ENCODE measurements at regions not wholly inside any gene's neighbourhood (a gene's known extent, or its start where the extent isn't known, plus 50 kb on each side); places are given as distances from the start of the nearest gene placed in this dataset.
A peak's percentile ranks its signal among the peaks of the same experiment; 100 is the strongest.

DNA sequence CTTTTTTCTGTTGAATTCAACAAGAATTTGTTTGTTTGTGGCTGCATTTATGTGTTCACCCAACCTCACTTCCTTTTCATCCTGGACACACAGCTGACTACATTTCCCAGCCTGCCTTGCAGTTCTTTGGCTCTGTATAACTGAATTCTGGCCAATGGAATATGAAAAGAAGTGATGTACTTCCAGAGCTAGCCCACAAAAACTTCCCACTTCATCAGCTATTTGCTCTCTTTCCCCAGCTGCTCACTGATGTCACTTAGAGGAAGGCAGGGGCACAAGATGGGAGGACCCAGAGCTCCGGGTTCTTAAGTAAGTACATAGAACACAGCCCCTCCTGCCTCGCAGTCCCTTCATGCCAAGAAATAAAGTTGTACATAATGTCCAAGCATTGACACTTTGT, 235.0 kb upstream of the FGGY start:
- Histone ChIP-seq H3K9ac (replicated peaks in 1 of 4; ENCODE audit: extremely low read depth in 1 of 4, low read depth in 3 of 4, low read length in 3 of 4) (no peak overlapping the region), H3K4me1 (replicated peaks in 1 of 4; ENCODE audit: control insufficient read depth in 3 of 4, insufficient read depth in 4 of 4, low read length in 3 of 4) (peaks cover 5 to 31% (median 20%) of the 10 kb centered on the region in 4 experiments; a peak in 5 of 7 replicates), H3K79me2 (ENCODE audit: control insufficient read depth in 1 of 2, insufficient read depth in 2 of 2, low read length in 2 of 2) (no peaks in the 10 kb centered on the region), H3K4me2 (ENCODE audit: insufficient read depth in 1 of 2, low read depth in 2 of 2, low read length in 2 of 2) (no peak overlapping the region), H3K18ac (ENCODE audit: extremely low read depth, low read length) (no peak overlapping the region), H3K27me3 (replicated peaks in 1 of 4; ENCODE audit: control insufficient read depth in 3 of 4, extremely low read depth in 1 of 4, insufficient read depth in 3 of 4, low read length in 3 of 4) (no peaks in the 10 kb centered on the region), H3K79me1 (ENCODE audit: low read depth, low read length) (no peaks in the 10 kb centered on the region), H3K4ac (replicated peaks; ENCODE audit: insufficient read length, low read depth, low read length) (no peak overlapping the region), H4K8ac (ENCODE audit: extremely low read depth, insufficient read depth, low read length) (no peak overlapping the region), H3K9me3 (ENCODE audit: insufficient read depth in 2 of 2, low read depth in 1 of 2, low read length in 1 of 2) (no peaks in the 10 kb centered on the region), H3K4me3 (ENCODE audit: extremely low read depth in 1 of 4, insufficient read depth in 2 of 4, low read depth in 3 of 4, low read length in 4 of 4) (no peak overlapping the region), H2BK12ac (ENCODE audit: low read depth, low read length) (no peak overlapping the region), H3K23me2 (ENCODE audit: low read depth, low read length) (peaks cover 2% of the 10 kb centered on the region; the same call in 1 of the 2 replicates), H3K14ac (ENCODE audit: insufficient read length) (no peak overlapping the region), H3K27ac (ENCODE audit: low read depth, low read length) (no peak overlapping the region), H2BK5ac (ENCODE audit: low read depth, low read length) (peak overlapping the region; percentile 29; the same call in 1 of the 2 replicates), H4K91ac (replicated peaks; ENCODE audit: insufficient read length, low read length) (no peak overlapping the region), H3K56ac (replicated peaks; ENCODE audit: insufficient read length, low read depth, low read length) (no peak overlapping the region), H4K20me1 (replicated peaks in 1 of 2; ENCODE audit: control insufficient read depth in 1 of 2, insufficient read depth in 2 of 2, low read length in 2 of 2) (no peaks in the 10 kb centered on the region), H2AK5ac (ENCODE audit: low read depth, low read length) (no peak overlapping the region), H2BK20ac (ENCODE audit: low read length) (peak overlapping the region; percentile 53; the same call in 1 of the 2 replicates), H3K23ac (ENCODE audit: insufficient read length) (no peak overlapping the region), H4K5ac (ENCODE audit: insufficient read length, low read depth, low read length) (no peak overlapping the region), H3K36me3 (ENCODE audit: control insufficient read depth in 2 of 4, insufficient read depth in 4 of 4, low read length in 3 of 4) (no peaks in the 10 kb centered on the region), H2BK120ac (replicated peaks; ENCODE audit: low read depth, low read length) (no peak overlapping the region), H2AFZ (ENCODE audit: low read length) (no peak overlapping the region), H2BK15ac (ENCODE audit: low read length) (no peak overlapping the region)
- no peak for FAIRE-seq
- no peak for DNase-seq (ENCODE audit: low read depth in 1 of 2, low spot score in 2 of 2)
- POLR2A ChIA-PET (ENCODE audit: partially characterized antibody): interaction anchor here (2.1 kb wide), 1 partner anchor 16 kb away, joined by 7 read pairs; no protein-coding TSS in a partner anchor
- TF ChIP-seq SP2 (IDR thresholded peaks at IDR 0.05; ENCODE audit: low read length) (no peak), GTF2F1 (IDR thresholded peaks at IDR 0.05; ENCODE audit: borderline replicate concordance, low read depth, low read length) (no peak), JUN (IDR thresholded peaks at IDR 0.05; ENCODE audit: low read depth, low read length) (no peak), EP300 (IDR thresholded peaks at IDR 0.05; ENCODE audit: borderline replicate concordance in 1 of 2, low read depth in 2 of 2, low read length in 2 of 2) (no peak), POLR2A (IDR thresholded peaks at IDR 0.05; ENCODE audit: control extremely low read depth in 1 of 2, low read depth in 2 of 2, low read length in 2 of 2) (no peak), JUND (IDR thresholded peaks at IDR 0.05; ENCODE audit: low read length) (no peak), CHD1 (IDR thresholded peaks at IDR 0.05; ENCODE audit: low read depth, low read length) (no peak)
- TF ChIP-seq, protein P1, sequence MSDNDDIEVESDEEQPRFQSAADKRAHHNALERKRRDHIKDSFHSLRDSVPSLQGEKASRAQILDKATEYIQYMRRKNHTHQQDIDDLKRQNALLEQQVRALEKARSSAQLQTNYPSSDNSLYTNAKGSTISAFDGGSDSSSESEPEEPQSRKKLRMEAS (IDR thresholded peaks at IDR 0.05): no peak
- CTCF ChIA-PET (ENCODE audit: partially characterized antibody): interaction anchor here (0.6 to 1.1 kb wide), 4 partner anchors 15 to 152 kb away, joined by 3 to 4 read pairs (median 4); no protein-coding TSS in a partner anchor
- 92% methylated on average over 2 of the region's 2 CpGs; no CpG with 5 or more reads in 1 of the 2 experiments for WGBS, 2 experiments (ENCODE audit: extremely low coverage in 1 of 2, insufficient coverage in 1 of 2, insufficient read length in 1 of 2, insufficient replicate concordance in 2 of 2, low coverage in 1 of 2, low lambda C conversion rate in 2 of 2, missing lambda C conversion rate in 1 of 2)

All from H1 (cell line).